ENCODE measurements at regions not wholly inside any gene's neighbourhood (a gene's known extent, or its start where the extent isn't known, plus 50 kb on each side); places are given as distances from the start of the nearest gene placed in this dataset.
"Not testable (repeated sequence)": the region's sequence is repeated elsewhere in the genome, so short reads cannot be mapped to it uniquely, and the experiment has no call there.

- ChIA-PET POLR2A (ENCODE audit: partially characterized antibody) (no interaction called here), CTCF (ENCODE audit: partially characterized antibody) (no interaction called here)
- no peaks in the 10 kb centered on the region for H3K9me3 ChIP-seq (ENCODE audit: control insufficient read depth in 1 of 2, low read length in 2 of 2)
- no peak for DNase-seq
- H3K27ac Mint-ChIP-seq = no peak overlapping the region
- H3K27me3 ChIP-seq (ENCODE audit: insufficient read depth, low read length) = no peaks in the 10 kb centered on the region
- peaks cover 20 to 28% of the 10 kb centered on the region in 2 donors for H3K27me3 Mint-ChIP-seq
- H3K4me3 Mint-ChIP-seq = no peak overlapping the region
- H3K36me3 Mint-ChIP-seq = no peaks in the 10 kb centered on the region
- no peak overlapping the region for H3K4me3 ChIP-seq (ENCODE audit: low read length in 2 of 2)
- no peak overlapping the region for H3K27ac ChIP-seq (ENCODE audit: low read depth, low read length)
- peaks cover 0 to 9% (median 3%) of the 10 kb centered on the region in 8 donors for H3K9me3 Mint-ChIP-seq
- no peaks in the 10 kb centered on the region for H3K4me1 ChIP-seq (ENCODE audit: insufficient read depth, low read length)
- no peaks in the 10 kb centered on the region for H3K4me1 Mint-ChIP-seq
- H3K36me3 ChIP-seq (ENCODE audit: insufficient read depth, low read length) = no peaks in the 10 kb centered on the region
- intact Hi-C loops (cut with micrococcal nuclease) = no loop called here
These were observed 163.1 kb upstream of the GRIK3 start for GRCh38 chr1:37197411-37197810.

- H3K4me1 ChIP-seq (ENCODE audit: insufficient read depth, low read length); H3K4me1 Mint-ChIP-seq; H3K36me3 Mint-ChIP-seq; POLR2A ChIA-PET (ENCODE audit: partially characterized antibody); H3K9me3 ChIP-seq (ENCODE audit: control insufficient read depth in 1 of 2, low read length in 2 of 2); H3K4me3 ChIP-seq (ENCODE audit: low read length in 2 of 2); H3K4me3 Mint-ChIP-seq; DNase-seq; H3K27ac Mint-ChIP-seq; H3K36me3 ChIP-seq (ENCODE audit: insufficient read depth, low read length); H3K27me3 ChIP-seq (ENCODE audit: insufficient read depth, low read length); intact Hi-C loops (cut with micrococcal nuclease); H3K27ac ChIP-seq (ENCODE audit: low read depth, low read length): not testable (repeated sequence)
- peaks cover 0 to 29% (median 12%) of the 10 kb centered on the region in 8 donors for H3K9me3 Mint-ChIP-seq
- CTCF ChIA-PET (ENCODE audit: partially characterized antibody) = interaction anchor here (0.6 kb wide), 1 partner anchor 13 kb away, joined by 4 read pairs; no protein-coding TSS in a partner anchor
- H3K27me3 Mint-ChIP-seq = peaks cover 10% of the 10 kb centered on the region in 2 donors
These were observed 180.0 kb upstream of the GRIK3 start for GRCh38 chr1:37214305-37214704.

GRCh38 chr1:37233606-37234005 is 199.3 kb upstream of the GRIK3 start:
- Histone ChIP-seq H3K4me3 (ENCODE audit: low read length in 2 of 2) (no peak overlapping the region), H3K27ac (ENCODE audit: low read depth, low read length) (no peak overlapping the region), H3K27me3 (ENCODE audit: insufficient read depth, low read length) (no peaks in the 10 kb centered on the region), H3K36me3 (ENCODE audit: insufficient read depth, low read length) (no peaks in the 10 kb centered on the region), H3K9me3 (ENCODE audit: control insufficient read depth in 1 of 2, low read length in 2 of 2) (no peaks in the 10 kb centered on the region), H3K4me1 (ENCODE audit: insufficient read depth, low read length) (no peaks in the 10 kb centered on the region)
- no peaks in the 10 kb centered on the region for H3K36me3 Mint-ChIP-seq
- intact Hi-C loops (cut with micrococcal nuclease) = no loop called here
- no peak overlapping the region for H3K4me3 Mint-ChIP-seq
- ChIA-PET POLR2A (ENCODE audit: partially characterized antibody) (no interaction called here), CTCF (ENCODE audit: partially characterized antibody) (no interaction called here)
- peaks cover 0 to 2% (median 0%) of the 10 kb centered on the region in 8 donors for H3K9me3 Mint-ChIP-seq
- no peaks in the 10 kb centered on the region for H3K4me1 Mint-ChIP-seq
- peaks cover 12 to 19% of the 10 kb centered on the region in 2 donors for H3K27me3 Mint-ChIP-seq
- no peak for DNase-seq
- H3K27ac Mint-ChIP-seq = no peak overlapping the region

DNA sequence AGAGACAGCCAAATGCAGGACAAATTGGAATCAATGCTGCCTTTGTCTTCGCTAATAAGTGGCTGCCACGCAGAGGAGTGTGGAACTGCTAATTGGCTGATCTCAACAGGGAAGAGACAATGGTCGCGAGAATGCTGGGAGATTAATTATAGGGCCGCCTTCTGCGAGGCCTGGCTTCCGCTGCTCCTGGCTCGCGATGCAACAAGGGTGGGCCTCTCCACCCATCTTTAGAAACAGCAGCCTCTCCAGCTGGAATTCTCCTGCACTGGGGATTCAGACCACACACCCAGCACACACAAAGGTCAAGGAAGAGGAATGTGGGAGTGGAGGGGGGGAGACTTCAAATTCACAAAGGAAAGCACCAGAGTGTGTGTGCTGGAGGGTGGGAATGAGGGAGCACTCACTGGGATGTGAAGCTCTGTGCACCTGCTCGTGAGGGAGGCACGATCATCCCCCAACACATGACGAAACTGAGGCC is 200.7 kb upstream of the GRIK3 start:
- H3K36me3 ChIP-seq (ENCODE audit: insufficient read depth, low read length) = no peaks in the 10 kb centered on the region
- no peaks in the 10 kb centered on the region for H3K4me1 Mint-ChIP-seq
- ChIA-PET POLR2A (ENCODE audit: partially characterized antibody) (no interaction called here), CTCF (ENCODE audit: partially characterized antibody) (no interaction called here)
- no peaks in the 10 kb centered on the region for H3K9me3 ChIP-seq (ENCODE audit: control insufficient read depth in 1 of 2, low read length in 2 of 2)
- no peaks in the 10 kb centered on the region for H3K36me3 Mint-ChIP-seq
- H3K27me3 ChIP-seq (ENCODE audit: insufficient read depth, low read length) = no peaks in the 10 kb centered on the region
- H3K27me3 Mint-ChIP-seq = peaks cover 12 to 20% of the 10 kb centered on the region in 2 donors
- intact Hi-C loops (cut with micrococcal nuclease) = no loop called here
- peaks cover 0 to 2% (median 0%) of the 10 kb centered on the region in 8 donors for H3K9me3 Mint-ChIP-seq
- no peak overlapping the region for H3K4me3 Mint-ChIP-seq
- H3K27ac ChIP-seq (ENCODE audit: low read depth, low read length) = no peak overlapping the region
- no peak overlapping the region for H3K4me3 ChIP-seq (ENCODE audit: low read length in 2 of 2)
- no peak for DNase-seq
- no peaks in the 10 kb centered on the region for H3K4me1 ChIP-seq (ENCODE audit: insufficient read depth, low read length)
- H3K27ac Mint-ChIP-seq = no peak overlapping the region

- no peak for DNase-seq
- Mint-ChIP-seq H3K9me3 (peaks cover 0 to 2% (median 0%) of the 10 kb centered on the region in 8 donors), H3K27ac (no peak overlapping the region), H3K4me3 (no peak overlapping the region), H3K36me3 (no peaks in the 10 kb centered on the region), H3K4me1 (no peaks in the 10 kb centered on the region), H3K27me3 (peaks cover 13 to 16% of the 10 kb centered on the region in 2 donors)
- POLR2A ChIA-PET (ENCODE audit: partially characterized antibody) = no interaction called here
- Histone ChIP-seq H3K4me1 (ENCODE audit: insufficient read depth, low read length) (no peaks in the 10 kb centered on the region), H3K36me3 (ENCODE audit: insufficient read depth, low read length) (no peaks in the 10 kb centered on the region), H3K4me3 (ENCODE audit: low read length in 2 of 2) (no peak overlapping the region), H3K9me3 (ENCODE audit: control insufficient read depth in 1 of 2, low read length in 2 of 2) (no peaks in the 10 kb centered on the region), H3K27ac (ENCODE audit: low read depth, low read length) (no peak overlapping the region), H3K27me3 (ENCODE audit: insufficient read depth, low read length) (no peaks in the 10 kb centered on the region)
- intact Hi-C loops (cut with micrococcal nuclease) = no loop called here
- CTCF ChIA-PET (ENCODE audit: partially characterized antibody) = no interaction called here
These were observed 203.6 kb upstream of the GRIK3 start for GRCh38 chr1:37237948-37238347.

DNA sequence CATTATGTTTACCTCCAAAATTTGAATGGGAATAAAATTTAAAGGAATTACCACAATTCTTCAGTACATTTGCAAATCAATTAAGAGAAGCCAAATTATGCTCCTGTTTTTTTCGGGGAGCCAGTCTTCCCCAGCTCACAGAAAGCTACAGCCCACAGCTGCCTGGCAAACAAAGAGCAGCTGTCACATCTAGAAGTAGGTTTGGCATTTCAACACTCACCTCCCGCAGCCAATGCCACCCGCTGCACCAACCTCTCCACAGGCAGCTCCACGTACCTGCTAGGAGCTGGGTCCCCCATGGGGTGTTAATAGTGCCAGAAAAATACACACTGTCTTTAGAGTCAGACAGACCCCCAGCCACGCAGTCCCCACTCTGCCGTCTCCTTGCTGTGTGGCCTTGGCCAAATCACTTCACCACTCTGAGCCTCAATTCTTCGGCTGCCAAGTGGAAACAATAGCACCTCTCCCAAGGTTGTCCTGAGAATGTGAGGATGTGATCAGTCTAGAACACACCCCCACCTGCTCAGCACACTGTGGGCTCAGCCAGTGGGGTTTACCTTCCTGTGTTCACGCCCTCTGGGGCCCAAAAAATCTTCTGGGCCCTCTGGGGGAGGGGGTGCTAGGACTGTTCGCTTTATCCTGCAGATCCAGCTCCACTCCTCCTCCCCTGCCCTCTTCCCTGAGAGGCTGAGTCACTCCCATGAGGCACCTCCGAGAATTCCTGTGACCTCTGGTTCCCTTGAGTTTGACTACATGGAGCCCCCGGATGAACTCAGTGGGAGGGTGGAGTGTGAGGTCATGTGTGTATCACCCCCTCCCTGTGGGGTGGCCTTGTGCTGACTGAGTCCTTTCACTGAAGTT is 204.3 kb upstream of the GRIK3 start:
- H3K36me3 ChIP-seq (ENCODE audit: insufficient read depth, low read length) = no peaks in the 10 kb centered on the region
- no peaks in the 10 kb centered on the region for H3K36me3 Mint-ChIP-seq
- H3K4me1 ChIP-seq (ENCODE audit: insufficient read depth, low read length) = no peaks in the 10 kb centered on the region
- ChIA-PET CTCF (ENCODE audit: partially characterized antibody) (no interaction called here), POLR2A (ENCODE audit: partially characterized antibody) (no interaction called here)
- H3K9me3 Mint-ChIP-seq = peaks cover 0 to 2% (median 0%) of the 10 kb centered on the region in 8 donors
- no peak overlapping the region for H3K4me3 ChIP-seq (ENCODE audit: low read length in 2 of 2)
- peaks cover 10 to 11% of the 10 kb centered on the region in 2 donors for H3K27me3 Mint-ChIP-seq
- no peak overlapping the region for H3K4me3 Mint-ChIP-seq
- H3K27ac Mint-ChIP-seq = no peak overlapping the region
- no peaks in the 10 kb centered on the region for H3K27me3 ChIP-seq (ENCODE audit: insufficient read depth, low read length)
- intact Hi-C loops (cut with micrococcal nuclease) = no loop called here
- H3K9me3 ChIP-seq (ENCODE audit: control insufficient read depth in 1 of 2, low read length in 2 of 2) = no peaks in the 10 kb centered on the region
- no peak for DNase-seq
- no peak overlapping the region for H3K27ac ChIP-seq (ENCODE audit: low read depth, low read length)
- H3K4me1 Mint-ChIP-seq = no peaks in the 10 kb centered on the region

DNA sequence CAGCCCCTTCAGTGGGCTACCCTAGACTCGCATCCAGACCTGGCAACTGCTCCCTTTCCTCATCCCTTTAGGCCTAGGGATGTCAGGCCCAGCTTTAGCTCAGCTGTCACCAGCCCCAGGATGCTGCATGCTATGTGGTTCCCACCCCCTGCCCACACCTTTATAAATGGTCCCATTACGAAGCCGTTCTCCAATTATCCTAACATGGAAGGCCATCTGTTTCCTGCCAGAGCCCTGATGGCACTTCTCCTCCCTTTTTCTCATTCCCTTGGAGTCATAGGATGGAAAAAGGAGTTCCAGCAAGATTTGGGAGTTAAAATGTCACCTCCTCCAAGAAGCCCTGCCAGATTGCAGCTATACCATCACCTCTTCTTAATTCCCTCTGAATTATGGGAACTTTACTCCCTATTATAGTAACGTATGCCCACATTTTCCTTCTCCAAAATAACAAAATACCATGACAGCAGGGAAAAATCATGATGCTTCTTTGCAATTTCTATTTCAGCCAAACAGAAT is 205.0 kb upstream of the GRIK3 start:
- H3K27me3 ChIP-seq (ENCODE audit: insufficient read depth, low read length) = no peaks in the 10 kb centered on the region
- ChIA-PET POLR2A (ENCODE audit: partially characterized antibody) (no interaction called here), CTCF (ENCODE audit: partially characterized antibody) (no interaction called here)
- DNase-seq = no peak
- H3K36me3 ChIP-seq (ENCODE audit: insufficient read depth, low read length) = no peaks in the 10 kb centered on the region
- no peak overlapping the region for H3K4me3 ChIP-seq (ENCODE audit: low read length in 2 of 2)
- peaks cover 0 to 2% (median 0%) of the 10 kb centered on the region in 8 donors for H3K9me3 Mint-ChIP-seq
- H3K27me3 Mint-ChIP-seq = peaks cover 7 to 9% of the 10 kb centered on the region in 2 donors
- H3K27ac ChIP-seq (ENCODE audit: low read depth, low read length) = no peak overlapping the region
- no peaks in the 10 kb centered on the region for H3K9me3 ChIP-seq (ENCODE audit: control insufficient read depth in 1 of 2, low read length in 2 of 2)
- intact Hi-C loops (cut with micrococcal nuclease) = no loop called here
- no peaks in the 10 kb centered on the region for H3K36me3 Mint-ChIP-seq
- H3K4me3 Mint-ChIP-seq = no peak overlapping the region
- H3K4me1 ChIP-seq (ENCODE audit: insufficient read depth, low read length) = no peaks in the 10 kb centered on the region
- no peak overlapping the region for H3K27ac Mint-ChIP-seq
- no peaks in the 10 kb centered on the region for H3K4me1 Mint-ChIP-seq
